ENCODE measurements at regions not wholly inside any gene's neighbourhood (a gene's known extent, or its start where the extent isn't known, plus 50 kb on each side); places are given as distances from the start of the nearest gene placed in this dataset.

DNA sequence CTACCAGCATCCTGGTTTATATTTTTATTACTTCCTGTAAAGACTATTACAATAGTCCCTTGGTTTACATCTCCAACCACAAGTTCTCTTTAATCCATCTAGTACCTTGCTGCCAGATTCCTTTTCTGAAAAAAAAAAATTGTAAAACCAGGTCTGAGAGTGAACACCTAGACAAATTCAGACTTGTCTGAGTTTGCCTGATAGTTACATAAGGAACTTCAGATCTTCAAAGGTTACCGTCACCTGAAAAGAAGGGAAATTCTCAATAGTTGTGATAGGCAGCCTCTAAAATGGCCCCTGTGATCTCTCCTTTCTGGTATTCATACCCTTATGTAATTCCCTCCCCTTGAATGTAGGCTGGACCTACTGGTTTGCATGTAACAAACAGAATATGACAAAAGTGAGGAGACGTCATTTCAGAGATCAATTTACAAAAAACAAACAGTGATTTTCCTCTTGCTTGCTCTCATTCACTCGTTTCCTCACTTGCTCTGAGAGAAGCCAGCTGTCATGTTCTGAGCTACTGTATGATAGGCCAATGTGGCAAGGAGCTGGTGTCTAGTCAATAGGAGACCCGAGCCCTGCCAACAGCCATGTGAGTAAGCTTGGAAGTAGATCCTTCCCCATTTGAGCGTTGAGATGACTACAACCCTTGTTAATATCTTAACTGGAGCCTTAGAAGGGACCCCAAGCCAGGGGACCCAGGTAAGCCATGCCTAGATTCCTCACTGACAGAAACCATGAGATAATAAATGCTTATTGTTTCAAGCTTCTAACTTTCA is 110.9 kb upstream of the LSM8 start:
- TF ChIP-seq, protein P1, sequence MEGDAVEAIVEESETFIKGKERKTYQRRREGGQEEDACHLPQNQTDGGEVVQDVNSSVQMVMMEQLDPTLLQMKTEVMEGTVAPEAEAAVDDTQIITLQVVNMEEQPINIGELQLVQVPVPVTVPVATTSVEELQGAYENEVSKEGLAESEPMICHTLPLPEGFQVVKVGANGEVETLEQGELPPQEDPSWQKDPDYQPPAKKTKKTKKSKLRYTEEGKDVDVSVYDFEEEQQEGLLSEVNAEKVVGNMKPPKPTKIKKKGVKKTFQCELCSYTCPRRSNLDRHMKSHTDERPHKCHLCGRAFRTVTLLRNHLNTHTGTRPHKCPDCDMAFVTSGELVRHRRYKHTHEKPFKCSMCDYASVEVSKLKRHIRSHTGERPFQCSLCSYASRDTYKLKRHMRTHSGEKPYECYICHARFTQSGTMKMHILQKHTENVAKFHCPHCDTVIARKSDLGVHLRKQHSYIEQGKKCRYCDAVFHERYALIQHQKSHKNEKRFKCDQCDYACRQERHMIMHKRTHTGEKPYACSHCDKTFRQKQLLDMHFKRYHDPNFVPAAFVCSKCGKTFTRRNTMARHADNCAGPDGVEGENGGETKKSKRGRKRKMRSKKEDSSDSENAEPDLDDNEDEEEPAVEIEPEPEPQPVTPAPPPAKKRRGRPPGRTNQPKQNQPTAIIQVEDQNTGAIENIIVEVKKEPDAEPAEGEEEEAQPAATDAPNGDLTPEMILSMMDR (IDR thresholded peaks at IDR 0.05) = no peak
- TF ChIP-seq POLR2A (IDR thresholded peaks at IDR 0.05) = no peak
- TF ChIP-seq EP300 (IDR thresholded peaks at IDR 0.05) = no peak
